GM18508 (cell line): ENCODE measurements at regions not wholly inside any gene's neighbourhood (a gene's known extent, or its start where the extent isn't known, plus 50 kb on each side); places are given as distances from the start of the nearest gene placed in this dataset.
"Not testable (repeated sequence)": the region's sequence is repeated elsewhere in the genome, so short reads cannot be mapped to it uniquely, and the experiment has no call there.

ENCODE experiments used
- ATAC-seq: cut with Tn5 transposase; IDR thresholded peaks from one replicate; pipeline ENCODE4 v1.9.1; 2021; ENCODE audit warnings: moderate number of reproducible peaks; ENCODE audit not compliant: insufficient read depth, unreplicated experiment

- no peak for ATAC-seq
Observed at GRCh38 chr4:84151574-84151973, 347.5 kb downstream of the NKX6-1 start.

- no peak for ATAC-seq
Observed at GRCh38 chr4:84150177-84150576, 348.9 kb downstream of the NKX6-1 start.

- ATAC-seq: no peak
Observed at GRCh38 chr4:84147831-84148230, 351.3 kb downstream of the NKX6-1 start.

- peak; percentile 75 for ATAC-seq
Observed at GRCh38 chr4:84146300-84146959, 352.7 kb downstream of the NKX6-1 start.

GRCh38 chr4:84145176-84145575 lies 353.9 kb downstream of the NKX6-1 start:
- no peak for ATAC-seq

- ATAC-seq: not testable (repeated sequence)
Observed at GRCh38 chr4:84126911-84127310, 372.2 kb downstream of the NKX6-1 start.

- ATAC-seq: no peak
Observed at GRCh38 chr4:84126061-84126787, 372.9 kb downstream of the NKX6-1 start.

GRCh38 chr4:84110040-84110439 lies 389.1 kb downstream of the NKX6-1 start:
- no peak for ATAC-seq

- ATAC-seq: not testable (repeated sequence)
Observed at GRCh38 chr4:84101653-84102625, 397.2 kb downstream of the NKX6-1 start.

- ATAC-seq: no peak
Observed at GRCh38 chr4:84100071-84100470, 399.0 kb downstream of the NKX6-1 start.

GRCh38 chr4:84099599-84099998 lies 399.5 kb downstream of the NKX6-1 start:
- ATAC-seq: no peak

GRCh38 chr4:84091266-84091665 lies 407.8 kb downstream of the NKX6-1 start:
- ATAC-seq: no peak

- no peak for ATAC-seq
Observed at GRCh38 chr4:84089652-84090437, 409.2 kb downstream of the NKX6-1 start.

- ATAC-seq: no peak
Observed at GRCh38 chr4:84085986-84086385, 413.1 kb downstream of the NKX6-1 start.

GRCh38 chr4:84070289-84070688 lies 428.8 kb downstream of the NKX6-1 start:
- ATAC-seq: no peak

GRCh38 chr4:84063619-84064018 lies 435.5 kb downstream of the NKX6-1 start:
- ATAC-seq: no peak

- no peak for ATAC-seq
Observed at GRCh38 chr4:84058201-84058600, 440.9 kb downstream of the NKX6-1 start.

- no peak for ATAC-seq
Observed at GRCh38 chr4:84051639-84052038, 447.5 kb downstream of the NKX6-1 start.

- no peak for ATAC-seq
Observed at GRCh38 chr4:84051089-84051488, 448.0 kb downstream of the NKX6-1 start.

- no peak for ATAC-seq
Observed at GRCh38 chr4:84050015-84050414, 449.1 kb downstream of the NKX6-1 start.
